ENCODE measurements at regions not wholly inside any gene's neighbourhood (a gene's known extent, or its start where the extent isn't known, plus 50 kb on each side); places are given as distances from the start of the nearest gene placed in this dataset.

DNA sequence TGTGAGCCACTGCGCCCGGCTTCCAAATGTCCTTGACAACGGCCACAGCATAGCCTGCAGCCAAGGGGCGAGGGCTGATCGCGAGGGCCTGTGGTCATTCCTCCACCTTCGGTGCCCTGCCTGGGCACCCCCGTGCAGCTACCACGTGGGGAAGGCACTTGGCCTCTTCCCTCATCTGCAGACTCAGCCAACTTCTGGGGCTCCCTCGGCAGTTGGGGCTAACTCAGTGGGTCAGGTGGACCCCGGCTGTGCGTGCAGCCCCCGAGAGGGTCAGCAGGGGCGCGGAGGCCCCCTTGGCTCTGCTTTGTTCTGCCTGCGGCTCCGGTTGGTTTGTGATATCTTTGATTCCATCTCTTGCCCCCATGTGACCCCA, 52.9 kb upstream of the BHLHE23 start:
- no peak for TF ChIP-seq ZFP3 (CRISPR knock-in tag; IDR thresholded peaks at IDR 0.05)
- TF ChIP-seq RARB (CRISPR knock-in tag; IDR thresholded peaks at IDR 0.05): no peak
- TF ChIP-seq ZC3H10 (CRISPR knock-in tag; IDR thresholded peaks at IDR 0.05): no peak
- TF ChIP-seq, protein P1, sequence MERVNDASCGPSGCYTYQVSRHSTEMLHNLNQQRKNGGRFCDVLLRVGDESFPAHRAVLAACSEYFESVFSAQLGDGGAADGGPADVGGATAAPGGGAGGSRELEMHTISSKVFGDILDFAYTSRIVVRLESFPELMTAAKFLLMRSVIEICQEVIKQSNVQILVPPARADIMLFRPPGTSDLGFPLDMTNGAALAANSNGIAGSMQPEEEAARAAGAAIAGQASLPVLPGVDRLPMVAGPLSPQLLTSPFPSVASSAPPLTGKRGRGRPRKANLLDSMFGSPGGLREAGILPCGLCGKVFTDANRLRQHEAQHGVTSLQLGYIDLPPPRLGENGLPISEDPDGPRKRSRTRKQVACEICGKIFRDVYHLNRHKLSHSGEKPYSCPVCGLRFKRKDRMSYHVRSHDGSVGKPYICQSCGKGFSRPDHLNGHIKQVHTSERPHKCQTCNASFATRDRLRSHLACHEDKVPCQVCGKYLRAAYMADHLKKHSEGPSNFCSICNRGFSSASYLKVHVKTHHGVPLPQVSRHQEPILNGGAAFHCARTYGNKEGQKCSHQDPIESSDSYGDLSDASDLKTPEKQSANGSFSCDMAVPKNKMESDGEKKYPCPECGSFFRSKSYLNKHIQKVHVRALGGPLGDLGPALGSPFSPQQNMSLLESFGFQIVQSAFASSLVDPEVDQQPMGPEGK (CRISPR knock-in tag; IDR thresholded peaks at IDR 0.05; ENCODE audit: borderline replicate concordance): no peak
- TF ChIP-seq CREB5 (CRISPR knock-in tag; IDR thresholded peaks at IDR 0.05; ENCODE audit: low read depth): no peak
- TF ChIP-seq ZNF8 (CRISPR knock-in tag; IDR thresholded peaks at IDR 0.05): no peak

Data from SK-N-SH treated with all-trans-retinoic acid at 6 μM for 48 hours (cell line).